ENCODE measurements at regions not wholly inside any gene's neighbourhood (a gene's known extent, or its start where the extent isn't known, plus 50 kb on each side); places are given as distances from the start of the nearest gene placed in this dataset.

DNA sequence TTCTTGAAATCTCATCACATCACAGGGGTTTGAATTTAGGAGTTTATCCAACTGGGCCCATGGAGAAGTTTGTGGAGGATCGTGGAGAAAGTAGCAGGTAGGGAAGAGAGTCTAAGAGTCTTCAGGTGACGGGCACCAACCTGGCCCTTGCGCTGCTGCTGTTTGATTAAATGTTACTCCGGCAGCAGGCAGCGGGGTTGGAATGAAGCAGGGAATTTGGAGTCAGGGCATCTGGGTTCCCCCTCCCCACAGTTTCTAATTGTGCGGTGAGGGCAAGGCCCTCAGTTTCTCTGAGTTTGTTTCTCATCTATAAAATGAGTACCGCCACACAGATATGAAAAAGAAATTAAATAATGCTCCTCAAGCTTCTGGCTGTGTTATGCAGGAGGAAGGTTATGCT, 182.9 kb upstream of the RGMA start:
- Histone ChIP-seq H3K79me1 (ENCODE audit: low read depth, low read length) (no peaks in the 10 kb centered on the region), H3K14ac (ENCODE audit: insufficient read length) (no peak overlapping the region), H3K4me1 (replicated peaks in 1 of 4; ENCODE audit: control insufficient read depth in 3 of 4, insufficient read depth in 4 of 4, low read length in 3 of 4) (peaks cover 5 to 17% (median 12%) of the 10 kb centered on the region in 4 experiments; a peak in 6 of 7 replicates), H3K4ac (replicated peaks; ENCODE audit: insufficient read length, low read depth, low read length) (no peak overlapping the region), H2AFZ (ENCODE audit: low read length) (no peak overlapping the region), H2BK120ac (replicated peaks; ENCODE audit: low read depth, low read length) (no peak overlapping the region), H2BK5ac (ENCODE audit: low read depth, low read length) (no peak overlapping the region), H3K36me3 (ENCODE audit: control insufficient read depth in 2 of 4, insufficient read depth in 4 of 4, low read length in 3 of 4) (no peaks in the 10 kb centered on the region), H3K18ac (ENCODE audit: extremely low read depth, low read length) (no peak overlapping the region), H3K23me2 (ENCODE audit: low read depth, low read length) (no peaks in the 10 kb centered on the region), H3K9me3 (ENCODE audit: insufficient read depth in 2 of 2, low read depth in 1 of 2, low read length in 1 of 2) (no peaks in the 10 kb centered on the region), H2BK20ac (ENCODE audit: low read length) (no peak overlapping the region), H2AK5ac (ENCODE audit: low read depth, low read length) (no peak overlapping the region), H3K79me2 (ENCODE audit: control insufficient read depth in 1 of 2, insufficient read depth in 2 of 2, low read length in 2 of 2) (no peaks in the 10 kb centered on the region), H4K20me1 (replicated peaks in 1 of 2; ENCODE audit: control insufficient read depth in 1 of 2, insufficient read depth in 2 of 2, low read length in 2 of 2) (no peaks in the 10 kb centered on the region), H3K56ac (replicated peaks; ENCODE audit: insufficient read length, low read depth, low read length) (no peak overlapping the region), H3K9ac (replicated peaks in 1 of 4; ENCODE audit: extremely low read depth in 1 of 4, low read depth in 3 of 4, low read length in 3 of 4) (no peak overlapping the region), H3K27me3 (replicated peaks in 1 of 4; ENCODE audit: control insufficient read depth in 3 of 4, extremely low read depth in 1 of 4, insufficient read depth in 3 of 4, low read length in 3 of 4) (no peaks in the 10 kb centered on the region), H4K8ac (ENCODE audit: extremely low read depth, insufficient read depth, low read length) (no peak overlapping the region), H3K4me2 (ENCODE audit: insufficient read depth in 1 of 2, low read depth in 2 of 2, low read length in 2 of 2) (no peak overlapping the region), H3K4me3 (ENCODE audit: extremely low read depth in 1 of 4, insufficient read depth in 2 of 4, low read depth in 3 of 4, low read length in 4 of 4) (no peak overlapping the region), H2BK15ac (ENCODE audit: low read length) (no peak overlapping the region), H3K27ac (ENCODE audit: low read depth, low read length) (no peak overlapping the region), H4K91ac (replicated peaks; ENCODE audit: insufficient read length, low read length) (no peak overlapping the region), H2BK12ac (ENCODE audit: low read depth, low read length) (no peak overlapping the region), H4K5ac (ENCODE audit: insufficient read length, low read depth, low read length) (no peak overlapping the region), H3K23ac (ENCODE audit: insufficient read length) (no peak overlapping the region)
- ChIA-PET POLR2A (ENCODE audit: partially characterized antibody) (interaction anchor here (1.4 kb wide), 1 partner anchor 16 kb away, joined by 3 read pairs; no protein-coding TSS in a partner anchor), CTCF (ENCODE audit: partially characterized antibody) (interaction anchor here (0.6 kb wide), 2 partner anchors 107 to 1756 kb away, joined by 3 read pairs; no protein-coding TSS in a partner anchor)
- DNase-seq (ENCODE audit: low read depth in 1 of 2, low spot score in 2 of 2): no peak
- WGBS, 2 experiments (ENCODE audit: extremely low coverage in 1 of 2, insufficient coverage in 1 of 2, insufficient read length in 1 of 2, insufficient replicate concordance in 2 of 2, low coverage in 1 of 2, low lambda C conversion rate in 2 of 2, missing lambda C conversion rate in 1 of 2): 89% methylated on average over 7 of the region's 7 CpGs; no CpG with 5 or more reads in 1 of the 2 experiments
- FAIRE-seq: no peak
- TF ChIP-seq JUN (IDR thresholded peaks at IDR 0.05; ENCODE audit: low read depth, low read length) (no peak), GABPA (IDR thresholded peaks at IDR 0.05; ENCODE audit: borderline replicate concordance, insufficient read depth, low read length) (no peak), EZH2 (IDR thresholded peaks at IDR 0.05; ENCODE audit: low read depth, low read length, severe bottlenecking) (no peak), ASH2L (IDR thresholded peaks at IDR 0.05; ENCODE audit: low read length) (no peak), SAP30 (IDR thresholded peaks at IDR 0.05; ENCODE audit: insufficient read depth, insufficient replicate concordance, low read length) (no peak), KDM4A (IDR thresholded peaks at IDR 0.05; ENCODE audit: low read depth, low read length, severe bottlenecking) (no peak), KDM1A (IDR thresholded peaks at IDR 0.05; ENCODE audit: borderline replicate concordance, low read length) (no peak), POLR2AphosphoS5 (IDR thresholded peaks at IDR 0.05; ENCODE audit: low read depth, low read length) (no peak), POLR2A (IDR thresholded peaks at IDR 0.05; ENCODE audit: control extremely low read depth in 1 of 2, low read depth in 2 of 2, low read length in 2 of 2) (no peak), TEAD4 (IDR thresholded peaks at IDR 0.05; ENCODE audit: low read depth, low read length) (no peak), TAF7 (optimal IDR thresholded peaks at IDR 0.05; ENCODE audit: borderline replicate concordance, low read depth, low read length) (no peak), CBX8 (IDR thresholded peaks at IDR 0.05; ENCODE audit: borderline replicate concordance, low read depth, low read length) (no peak), CEBPB (IDR thresholded peaks at IDR 0.05; ENCODE audit: low read depth, low read length) (no peak)
- TF ChIP-seq, protein P1, sequence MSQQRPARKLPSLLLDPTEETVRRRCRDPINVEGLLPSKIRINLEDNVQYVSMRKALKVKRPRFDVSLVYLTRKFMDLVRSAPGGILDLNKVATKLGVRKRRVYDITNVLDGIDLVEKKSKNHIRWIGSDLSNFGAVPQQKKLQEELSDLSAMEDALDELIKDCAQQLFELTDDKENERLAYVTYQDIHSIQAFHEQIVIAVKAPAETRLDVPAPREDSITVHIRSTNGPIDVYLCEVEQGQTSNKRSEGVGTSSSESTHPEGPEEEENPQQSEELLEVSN (IDR thresholded peaks at IDR 0.05): no peak
- TF ChIP-seq, protein P2, sequence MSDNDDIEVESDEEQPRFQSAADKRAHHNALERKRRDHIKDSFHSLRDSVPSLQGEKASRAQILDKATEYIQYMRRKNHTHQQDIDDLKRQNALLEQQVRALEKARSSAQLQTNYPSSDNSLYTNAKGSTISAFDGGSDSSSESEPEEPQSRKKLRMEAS (IDR thresholded peaks at IDR 0.05): no peak

Measured in H1 (cell line).